GM18517 (cell line): ENCODE measurements at regions not wholly inside any gene's neighbourhood (a gene's known extent, or its start where the extent isn't known, plus 50 kb on each side); places are given as distances from the start of the nearest gene placed in this dataset.
"Not testable (repeated sequence)": the region's sequence is repeated elsewhere in the genome, so short reads cannot be mapped to it uniquely, and the experiment has no call there.

Experiments used
- ATAC-seq: cut with Tn5 transposase; IDR thresholded peaks from one replicate; pipeline ENCODE4 v1.9.1; 2021; ENCODE audit warnings: mild to moderate bottlenecking, moderate library complexity; ENCODE audit not compliant: unreplicated experiment

DNA sequence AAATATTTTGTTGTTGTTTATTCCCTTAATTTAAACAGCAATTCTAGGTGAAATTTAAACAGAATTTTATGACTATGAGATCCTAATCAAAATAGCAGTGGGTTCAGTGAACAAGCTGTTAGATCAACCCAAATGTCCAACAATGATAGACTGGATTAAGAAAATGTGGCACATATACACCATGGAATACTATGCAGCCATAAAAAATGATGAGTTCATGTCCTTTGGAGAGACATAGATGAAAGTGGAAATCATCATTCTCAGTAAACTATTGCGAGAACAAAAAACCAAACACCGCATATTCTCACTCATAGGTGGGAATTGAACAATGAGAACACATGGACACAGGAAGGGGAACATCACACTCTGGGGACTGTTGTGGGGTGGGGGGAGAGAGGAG is 407.3 kb upstream of the ADAMTSL1 start:
- not testable (repeated sequence) for ATAC-seq

DNA sequence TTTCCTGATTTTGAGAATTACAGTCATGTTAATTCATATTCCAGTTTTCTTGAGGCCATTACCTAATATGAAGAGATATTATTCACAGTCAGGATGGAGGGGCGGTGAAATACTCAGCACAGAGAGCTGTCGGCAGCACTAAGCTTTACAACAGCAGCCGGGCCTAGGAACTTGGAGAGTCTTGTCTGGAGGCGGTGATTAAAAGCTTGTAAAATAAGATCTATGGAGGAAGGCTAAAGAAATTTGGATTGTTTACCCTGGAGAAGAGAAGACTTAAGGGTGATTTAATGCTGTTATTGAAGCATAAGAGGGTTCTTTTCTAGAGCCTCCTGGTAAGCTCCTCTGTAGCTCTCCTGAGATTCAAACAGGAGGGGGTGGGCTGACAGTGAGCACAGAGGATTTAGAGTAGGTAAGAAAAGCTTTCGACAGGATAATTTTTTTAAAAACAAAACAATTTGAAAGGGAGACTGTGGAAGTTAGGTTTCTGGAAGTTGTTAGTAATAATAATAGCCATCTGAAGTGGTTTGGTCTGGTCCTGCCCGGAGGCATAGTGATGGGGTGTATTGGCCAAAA is 406.3 kb upstream of the ADAMTSL1 start:
- ATAC-seq, result no peak

DNA sequence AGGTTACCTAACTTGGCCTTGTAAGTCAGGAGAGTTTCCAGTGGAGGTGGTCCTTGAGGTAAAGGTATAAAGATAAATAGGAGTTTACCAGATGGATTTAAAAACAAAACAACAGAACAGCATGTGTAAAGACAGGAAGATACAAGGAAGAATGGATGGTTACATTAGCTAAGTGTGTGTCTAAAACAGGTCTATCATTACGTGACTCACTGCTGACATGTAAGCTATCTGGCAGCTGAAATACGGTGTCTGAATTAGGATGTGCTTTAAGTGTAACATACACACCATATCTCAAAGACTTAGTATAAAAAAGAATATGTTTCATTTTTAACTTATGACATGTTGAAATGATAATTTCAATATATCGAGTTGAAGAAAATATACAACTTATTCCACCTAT is 405.1 kb upstream of the ADAMTSL1 start:
- no peak for ATAC-seq

DNA sequence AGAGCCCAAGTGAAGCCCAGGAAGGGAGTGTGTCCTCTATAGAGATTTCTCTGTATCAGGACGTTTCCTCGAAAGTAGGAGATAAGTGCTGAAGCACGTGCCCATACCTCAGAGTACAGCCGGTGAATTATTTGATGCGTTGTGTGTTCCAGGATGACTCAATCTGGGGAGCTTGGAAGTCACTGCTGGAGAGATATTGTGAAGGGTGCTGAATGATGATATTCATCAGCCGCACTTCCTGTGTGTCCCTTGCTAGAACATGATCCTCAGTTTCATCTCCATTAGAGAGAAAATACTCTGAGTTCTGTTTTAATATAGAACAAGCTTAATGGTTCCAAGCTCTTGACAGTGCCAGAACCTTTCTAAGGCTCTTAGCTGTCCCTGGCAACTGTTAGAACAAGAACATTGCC is 402.3 kb upstream of the ADAMTSL1 start:
- ATAC-seq, result no peak

DNA sequence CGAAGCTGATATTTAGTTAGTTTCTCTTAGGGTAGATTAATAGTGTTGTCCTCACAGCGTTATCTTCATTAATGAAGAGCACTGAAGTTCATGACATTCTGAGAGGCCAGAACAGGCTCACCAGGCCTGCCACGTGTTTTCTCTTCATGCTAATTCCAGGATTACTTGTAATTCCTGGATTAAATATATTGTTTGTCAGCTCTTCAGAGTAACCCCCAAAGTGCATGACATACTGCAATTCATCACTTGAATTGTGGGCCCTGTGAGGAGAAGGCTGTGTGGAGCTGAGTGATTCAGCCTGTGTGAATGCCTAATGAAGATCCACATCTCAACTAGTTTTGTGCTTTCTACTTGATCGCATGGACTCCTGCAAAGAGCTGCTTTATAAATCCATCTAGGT is 401.0 kb upstream of the ADAMTSL1 start:
- ATAC-seq, result no peak

DNA sequence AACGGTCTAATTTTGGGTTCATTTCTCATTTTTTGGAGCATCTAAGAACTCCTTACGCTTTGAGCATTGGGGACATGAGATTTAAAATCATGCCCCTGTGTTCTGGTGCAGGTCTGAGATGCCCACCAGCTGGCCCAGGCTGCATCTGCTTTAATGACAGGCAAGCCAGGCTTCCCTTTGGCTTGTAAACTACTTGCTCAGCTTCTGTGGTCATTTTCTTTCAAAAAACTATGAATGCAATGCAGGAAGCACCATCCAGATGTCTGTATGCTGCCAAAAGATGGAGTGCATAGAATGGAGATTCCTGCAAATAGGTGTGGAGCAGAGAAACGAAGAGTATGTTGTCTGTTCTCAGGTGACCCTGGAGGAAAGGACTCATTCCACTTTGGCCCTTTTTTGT is 399.9 kb upstream of the ADAMTSL1 start:
- no peak for ATAC-seq

DNA sequence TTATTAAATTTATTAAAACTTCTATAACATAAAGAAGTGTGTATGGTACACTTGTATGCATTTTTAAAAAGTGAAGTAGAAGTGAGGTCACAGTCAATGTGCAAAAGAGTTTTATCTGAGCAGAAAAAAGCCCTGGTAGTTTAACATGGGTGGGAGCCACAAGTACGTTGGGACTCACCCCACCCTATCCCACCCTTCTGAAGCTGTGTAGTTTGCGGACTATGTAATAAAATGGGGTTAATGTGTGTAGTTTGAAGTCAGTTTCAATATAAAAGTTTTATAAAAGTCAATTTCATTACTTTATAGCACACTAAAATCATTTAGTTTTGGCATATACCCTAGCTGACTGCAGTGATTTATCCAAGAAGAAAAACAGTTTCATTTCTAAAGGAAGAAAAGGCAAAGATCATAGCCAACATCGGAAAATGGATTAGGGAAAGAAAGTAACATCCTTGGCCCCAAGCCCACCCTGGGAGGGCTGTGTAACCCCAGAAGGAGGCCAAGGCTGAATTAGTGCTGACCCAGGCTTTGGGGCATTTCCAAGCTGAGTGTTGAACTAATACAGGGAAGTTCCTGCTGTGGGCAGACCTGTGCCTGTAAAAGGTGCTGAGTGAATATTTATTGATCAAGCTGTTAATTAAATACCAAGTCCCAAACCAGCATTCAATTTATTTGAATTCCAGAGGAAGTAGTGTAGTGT is 398.6 kb upstream of the ADAMTSL1 start:
- ATAC-seq, result no peak

DNA sequence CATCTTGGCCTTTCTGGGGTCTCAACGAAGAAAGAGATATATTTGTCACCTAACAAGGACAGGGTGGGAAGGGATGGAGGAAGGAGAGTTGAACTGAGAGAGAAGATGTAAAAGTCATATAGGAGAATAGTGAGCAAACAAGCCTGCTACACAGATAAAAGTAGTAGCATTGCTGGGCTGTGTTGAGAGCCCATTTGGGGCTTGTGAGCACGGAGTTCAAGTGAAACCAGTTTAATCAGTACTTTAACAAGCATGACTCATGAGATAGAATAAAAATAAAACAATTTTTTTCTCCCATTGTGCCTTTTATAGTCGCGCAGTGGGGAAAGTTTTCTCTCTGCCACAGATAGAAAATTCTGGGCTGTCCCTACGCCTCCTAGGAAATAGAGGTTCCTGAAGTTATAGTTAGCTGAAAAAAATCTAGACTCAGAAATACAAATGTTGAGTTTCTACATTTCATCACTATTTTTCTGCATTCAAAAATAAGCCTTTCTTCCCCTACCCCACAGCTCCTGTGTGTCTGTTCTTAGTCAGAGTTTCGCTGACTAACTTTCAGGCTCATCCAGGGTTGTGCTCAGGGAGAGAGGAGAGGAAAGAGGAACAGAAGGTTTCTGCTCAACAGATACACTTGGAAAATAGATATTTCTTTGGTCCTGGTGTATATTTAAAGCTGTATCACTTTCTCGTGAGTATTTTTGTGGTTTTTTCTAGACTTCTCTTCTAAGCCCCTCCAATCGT is 395.8 kb upstream of the ADAMTSL1 start:
- no peak for ATAC-seq

DNA sequence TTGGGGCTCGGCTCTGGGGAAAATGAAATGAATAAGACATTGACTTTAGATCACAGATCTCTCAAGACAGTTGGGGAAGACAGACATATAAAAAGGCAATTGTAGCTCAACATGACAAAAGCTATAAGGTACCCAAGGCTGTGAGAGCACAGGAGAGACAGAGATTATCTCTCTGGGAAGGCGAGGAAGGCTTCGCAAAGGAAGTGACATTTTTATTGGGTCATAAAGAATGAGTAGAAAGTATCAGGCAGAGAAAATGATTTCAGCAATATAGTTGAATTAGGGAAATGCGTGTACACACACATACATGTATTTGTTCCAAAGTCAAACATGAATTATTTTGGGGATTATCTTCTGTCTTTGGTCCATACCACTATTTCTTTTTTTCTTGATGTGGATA is 381.8 kb upstream of the ADAMTSL1 start:
- ATAC-seq, result no peak

DNA sequence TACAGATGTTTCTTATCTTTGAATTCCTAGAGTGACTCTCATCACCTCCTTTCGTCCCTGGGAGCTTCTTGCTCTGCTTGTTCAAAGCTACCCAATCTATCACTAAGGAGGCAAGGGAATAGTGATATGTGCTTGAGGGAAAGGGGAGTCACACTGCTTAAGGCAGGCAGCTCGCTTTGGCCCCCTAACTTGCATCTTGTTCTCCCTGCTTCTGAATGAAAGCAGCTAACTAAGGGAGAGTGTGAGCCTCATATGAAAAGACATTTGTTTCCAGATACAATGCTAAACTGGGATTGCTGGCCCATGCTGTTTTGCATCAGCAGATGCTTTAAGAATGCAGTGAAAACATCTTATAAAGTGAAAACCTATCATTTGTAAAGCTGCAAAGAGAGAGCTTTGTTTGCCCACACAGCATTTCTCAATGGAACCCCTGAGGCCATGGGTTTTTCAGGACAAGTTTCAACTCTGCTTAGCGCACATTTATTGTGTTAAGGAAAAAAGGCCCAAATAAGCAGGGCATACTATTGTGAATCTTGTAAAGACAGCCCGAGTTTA is 367.9 kb upstream of the ADAMTSL1 start:
- ATAC-seq, result no peak

DNA sequence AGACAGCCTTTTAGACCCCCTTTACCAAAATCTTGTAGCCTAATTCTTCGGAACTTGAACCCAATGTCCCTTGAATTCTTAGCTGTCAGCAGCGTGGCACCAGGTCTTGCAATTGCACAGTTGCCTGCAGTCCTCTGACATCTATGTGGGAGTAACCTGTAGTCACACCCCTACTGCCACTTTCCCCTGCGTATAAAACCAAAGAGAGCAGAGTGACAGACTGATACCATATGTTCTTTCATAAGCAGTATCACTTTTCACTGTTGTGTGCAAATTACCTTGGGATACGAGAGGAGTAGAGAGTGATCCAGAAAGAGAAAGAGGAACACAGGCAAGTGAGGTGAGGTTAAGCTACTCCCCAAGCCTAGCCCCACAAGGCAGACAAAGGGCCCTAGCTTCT is 364.3 kb upstream of the ADAMTSL1 start:
- ATAC-seq, result no peak

DNA sequence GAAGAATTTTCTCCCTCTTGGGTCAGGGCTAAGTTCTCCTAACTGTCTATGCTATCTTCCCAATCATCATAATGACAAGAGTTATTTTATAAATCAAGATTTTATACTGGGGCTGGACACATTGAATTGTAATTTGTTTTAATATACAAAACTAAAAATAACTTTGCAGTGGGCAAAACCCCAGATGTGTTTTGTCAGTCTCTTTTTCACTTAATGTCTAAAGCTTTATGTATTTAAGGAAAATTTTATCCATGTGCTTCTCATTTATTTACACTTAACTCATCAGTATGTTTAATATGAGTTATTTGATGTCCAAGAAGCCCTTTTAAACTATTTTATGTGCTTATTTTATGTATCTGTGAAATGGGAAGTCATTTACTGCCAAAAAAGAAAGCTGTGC is 362.8 kb upstream of the ADAMTSL1 start:
- ATAC-seq, result no peak

DNA sequence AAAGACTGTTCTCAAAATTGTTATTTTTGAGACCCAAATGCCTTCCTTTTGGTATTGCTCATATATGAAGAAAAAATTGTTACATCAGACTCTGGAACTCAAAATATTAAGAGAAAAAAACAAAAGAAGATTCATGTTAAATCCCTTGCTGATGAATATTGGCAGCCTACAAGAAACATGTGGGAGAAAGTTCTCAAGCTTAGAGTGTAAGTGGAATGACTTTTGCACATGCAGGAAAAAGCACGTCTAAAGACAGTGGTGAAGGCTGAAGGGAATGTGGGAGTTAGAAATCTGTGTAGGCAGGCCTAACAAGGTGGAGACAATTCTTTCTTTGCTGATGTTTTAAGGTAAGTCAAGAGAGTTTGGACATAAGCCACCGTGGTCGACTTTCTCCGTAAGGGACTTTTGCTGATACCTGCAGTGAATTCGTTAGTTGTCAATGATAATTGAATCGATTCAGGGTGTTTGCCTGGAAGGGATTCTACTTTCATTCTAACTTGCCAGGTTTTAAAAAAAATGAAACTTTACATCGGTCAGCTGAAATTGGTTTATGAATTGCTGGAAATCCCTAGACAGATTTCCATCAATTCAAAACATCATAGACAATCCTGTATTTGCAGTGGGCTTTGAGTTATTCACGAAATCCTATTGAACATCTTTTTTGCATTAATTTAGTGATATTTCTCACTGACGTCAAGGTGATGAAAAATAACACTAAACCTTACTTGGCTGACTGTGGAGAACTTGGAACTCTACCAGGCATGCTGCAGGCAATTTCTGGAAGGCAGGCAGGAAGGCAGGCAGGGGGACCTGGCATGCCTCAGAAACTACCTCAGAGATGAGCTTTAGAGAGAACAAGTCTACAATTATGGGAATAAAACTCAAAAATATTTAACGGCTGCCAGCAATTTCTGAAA is 359.1 kb upstream of the ADAMTSL1 start:
- ATAC-seq, result no peak

DNA sequence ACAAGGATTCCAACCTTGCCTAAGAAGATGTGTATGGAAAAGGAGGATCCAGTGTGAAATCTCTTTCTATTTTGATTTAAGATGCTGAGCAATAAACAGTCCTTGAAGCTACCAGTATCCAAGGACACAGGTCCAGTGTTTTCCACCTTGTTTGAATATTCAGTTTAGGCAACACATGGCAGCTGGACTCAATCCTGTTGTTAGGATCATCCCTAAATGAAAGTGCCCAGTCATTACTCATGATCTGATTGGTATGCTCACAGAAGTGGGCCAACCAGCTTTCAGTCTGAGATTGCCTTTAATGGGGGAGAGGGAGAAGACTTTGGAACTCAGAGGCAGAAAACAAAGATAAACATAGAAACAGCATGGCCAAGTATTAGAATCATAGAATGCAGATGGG is 355.7 kb upstream of the ADAMTSL1 start:
- no peak for ATAC-seq

DNA sequence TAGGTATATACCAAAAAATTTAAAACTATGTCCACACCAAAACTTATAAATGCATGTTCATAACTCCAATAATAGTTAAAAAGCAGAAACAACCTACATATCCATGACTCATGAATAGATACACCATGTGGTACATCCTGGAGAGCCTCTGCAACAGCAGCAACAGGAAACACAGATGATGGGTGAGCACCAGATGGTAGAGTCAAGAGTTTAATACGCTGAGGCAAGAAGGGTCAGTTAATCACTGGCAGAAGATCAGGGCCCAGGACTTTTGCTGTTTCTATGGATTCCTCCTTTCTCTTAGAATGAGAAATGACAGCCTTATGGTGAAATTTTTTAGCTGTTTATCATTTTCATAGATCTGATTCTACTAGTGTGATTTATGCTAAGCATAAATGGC is 351.8 kb upstream of the ADAMTSL1 start:
- ATAC-seq, result no peak

DNA sequence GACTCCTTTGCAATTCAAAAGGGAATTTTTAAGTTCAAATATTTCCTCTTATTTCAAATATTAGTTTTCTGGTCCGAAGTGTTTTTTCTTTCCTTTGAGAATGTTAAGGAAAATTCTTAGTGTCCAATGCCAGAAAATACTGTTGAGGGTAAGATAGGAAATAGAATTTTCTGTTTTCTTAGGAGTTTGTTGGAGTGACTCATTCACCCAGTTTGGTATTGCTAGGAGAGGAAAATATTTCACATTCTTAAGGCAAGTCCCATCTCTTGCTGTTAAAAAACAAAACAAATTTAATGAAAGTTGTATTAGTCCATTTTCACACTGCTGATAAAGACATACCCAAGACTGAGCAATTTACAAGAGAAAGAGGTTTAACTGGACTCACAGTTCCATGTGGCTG is 349.2 kb upstream of the ADAMTSL1 start:
- ATAC-seq, result no peak

DNA sequence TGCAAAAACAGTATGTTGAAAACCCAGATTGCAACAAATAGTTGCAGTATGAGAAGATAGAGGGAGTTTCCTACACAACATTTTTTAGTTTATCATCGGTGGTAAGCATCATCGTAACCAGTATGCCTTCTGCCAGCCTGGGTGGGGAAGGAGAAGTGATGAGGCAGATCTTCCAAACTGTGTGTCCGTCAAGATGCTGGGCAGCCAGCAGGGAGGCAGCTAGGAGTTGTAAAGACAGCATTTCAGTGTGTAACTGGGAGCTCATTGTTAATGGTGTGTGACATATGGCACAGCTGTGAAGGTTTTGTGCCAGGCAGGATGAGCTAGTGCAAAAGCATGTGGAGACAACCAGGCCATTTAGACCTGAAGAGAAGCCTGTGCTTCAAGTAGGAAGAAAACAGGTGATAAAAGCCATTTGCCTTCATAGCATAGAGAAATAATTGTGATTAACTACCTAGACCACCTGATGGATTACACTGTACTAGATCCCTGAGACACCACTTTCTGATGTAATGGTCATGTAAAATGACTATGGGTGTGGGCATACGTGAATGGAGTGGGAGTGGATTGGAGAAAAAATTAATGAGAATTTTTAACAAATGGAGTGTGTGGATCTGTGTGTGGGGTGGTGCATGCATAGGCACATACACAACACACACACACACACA is 347.0 kb upstream of the ADAMTSL1 start:
- ATAC-seq, result no peak

DNA sequence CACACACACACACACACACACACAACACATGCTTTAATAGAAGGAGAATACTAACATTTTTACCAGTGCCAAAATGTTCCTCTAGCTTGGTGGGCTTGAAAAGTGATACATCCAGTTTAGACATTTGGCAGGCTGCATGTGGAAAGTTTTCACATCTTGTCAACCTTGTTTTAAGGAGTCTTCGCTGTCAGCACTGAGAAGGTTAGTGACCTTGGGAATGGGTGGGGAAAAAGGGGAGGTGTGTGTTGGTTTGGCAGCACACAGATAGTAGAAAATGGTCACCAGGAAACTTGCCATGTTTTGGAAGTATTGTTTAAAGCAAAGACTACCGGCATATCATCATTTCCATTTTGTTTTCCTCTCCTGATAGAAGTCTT is 346.5 kb upstream of the ADAMTSL1 start:
- no peak for ATAC-seq

DNA sequence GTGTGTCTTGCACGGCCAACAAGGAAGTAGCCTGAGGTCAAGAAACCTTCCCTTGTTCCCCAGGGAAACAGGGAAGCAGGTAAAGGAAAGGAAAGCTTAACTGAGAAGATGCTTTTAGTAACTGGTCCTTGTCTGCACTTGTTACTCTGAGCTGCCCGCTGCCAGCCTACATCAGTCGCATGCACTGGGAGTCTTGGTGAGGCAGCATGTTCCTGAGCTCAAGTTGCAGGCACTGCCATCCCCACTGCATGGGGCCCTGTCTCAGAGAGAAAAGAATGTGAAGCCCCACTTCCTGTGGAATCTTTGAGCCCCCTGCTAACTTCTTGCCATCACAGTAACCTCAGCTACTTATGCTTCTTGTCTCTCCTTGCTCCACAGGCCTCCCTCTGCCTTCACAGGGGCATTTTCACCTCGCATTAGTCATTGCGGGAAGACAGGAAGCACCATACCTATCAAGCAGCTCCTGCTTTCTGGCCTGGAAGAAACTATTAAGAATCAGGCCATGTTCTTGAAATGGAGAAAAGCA is 344.1 kb upstream of the ADAMTSL1 start:
- no peak for ATAC-seq

DNA sequence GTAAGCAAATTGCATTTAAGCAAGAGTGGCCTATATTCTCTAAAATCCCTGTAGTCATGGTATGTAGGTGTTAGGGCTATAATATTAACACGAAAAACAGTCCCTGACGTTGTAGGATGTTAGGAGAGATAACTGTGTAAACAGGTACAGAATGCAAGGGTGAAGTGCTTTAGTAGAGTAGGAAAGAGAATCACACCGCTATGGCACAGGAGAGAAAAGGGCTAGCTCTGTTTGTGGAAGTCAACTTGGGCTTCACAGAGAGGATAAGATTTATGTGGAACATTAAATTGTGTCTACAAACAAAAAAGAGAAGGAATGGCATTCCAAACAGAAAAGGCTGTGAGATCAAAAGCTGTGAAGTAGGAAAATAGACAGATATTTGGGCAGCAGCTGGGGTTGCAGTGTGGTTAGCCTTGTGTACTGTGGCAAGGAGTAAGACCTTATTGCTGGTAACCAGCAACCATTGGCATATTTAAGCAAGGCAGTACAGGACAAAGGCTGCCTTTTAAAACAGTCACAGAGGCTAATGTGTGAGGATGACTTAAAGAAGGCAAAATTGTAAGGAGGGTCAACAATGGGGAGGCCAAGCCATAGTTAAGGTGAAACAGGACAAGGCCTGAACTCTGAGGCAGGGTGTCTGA is 337.5 kb upstream of the ADAMTSL1 start:
- no peak for ATAC-seq
